ENCODE measurements at regions not wholly inside any gene's neighbourhood (a gene's known extent, or its start where the extent isn't known, plus 50 kb on each side); places are given as distances from the start of the nearest gene placed in this dataset.
"Not testable (repeated sequence)": the region's sequence is repeated elsewhere in the genome, so short reads cannot be mapped to it uniquely, and the experiment has no call there.

- no peak for DNase-seq (ENCODE audit: low spot score)
These were observed 156.1 kb upstream of the SALL4 start for GRCh38 chr20:51958099-51959065.

GRCh38 chr20:51955756-51956155, 153.4 kb upstream of the SALL4 start:
- DNase-seq (ENCODE audit: low spot score) = no peak

GRCh38 chr20:51953731-51954340, 151.5 kb upstream of the SALL4 start:
- DNase-seq (ENCODE audit: low spot score) = no peak

GRCh38 chr20:51950926-51951325, 148.6 kb upstream of the SALL4 start:
- no peak for DNase-seq (ENCODE audit: low spot score)

- DNase-seq (ENCODE audit: low spot score) = no peak
These were observed 144.3 kb upstream of the SALL4 start for GRCh38 chr20:51946586-51946985.

- no peak for DNase-seq (ENCODE audit: low spot score)
These were observed 143.6 kb upstream of the SALL4 start for GRCh38 chr20:51945881-51946280.

GRCh38 chr20:51945177-51945576, 142.9 kb upstream of the SALL4 start:
- no peak for DNase-seq (ENCODE audit: low spot score)

GRCh38 chr20:51943761-51944160, 141.4 kb upstream of the SALL4 start:
- DNase-seq (ENCODE audit: low spot score) = no peak

- not testable (repeated sequence) for DNase-seq (ENCODE audit: low spot score)
These were observed 141.0 kb upstream of the SALL4 start for GRCh38 chr20:51943326-51943725.

- DNase-seq (ENCODE audit: low spot score) = no peak
These were observed 139.2 kb upstream of the SALL4 start for GRCh38 chr20:51941503-51941902.

- DNase-seq (ENCODE audit: low spot score) = no peak
These were observed 136.9 kb upstream of the SALL4 start for GRCh38 chr20:51939259-51939585.

- DNase-seq (ENCODE audit: low spot score) = no peak
These were observed 136.4 kb upstream of the SALL4 start for GRCh38 chr20:51938559-51939258.

- no peak for DNase-seq (ENCODE audit: low spot score)
These were observed 135.5 kb upstream of the SALL4 start for GRCh38 chr20:51937779-51938178.

GRCh38 chr20:51936377-51936776, 134.1 kb upstream of the SALL4 start:
- no peak for DNase-seq (ENCODE audit: low spot score)

GRCh38 chr20:51935003-51935358, 132.7 kb upstream of the SALL4 start:
- no peak for DNase-seq (ENCODE audit: low spot score)

- DNase-seq (ENCODE audit: low spot score) = no peak
These were observed 132.1 kb upstream of the SALL4 start for GRCh38 chr20:51934301-51935002.

GRCh38 chr20:51931371-51931781, 129.1 kb upstream of the SALL4 start:
- DNase-seq (ENCODE audit: low spot score) = no peak

- no peak for DNase-seq (ENCODE audit: low spot score)
These were observed 128.5 kb upstream of the SALL4 start for GRCh38 chr20:51930775-51931174.

- no peak for DNase-seq (ENCODE audit: low spot score)
These were observed 126.6 kb upstream of the SALL4 start for GRCh38 chr20:51928931-51929330.

GRCh38 chr20:51927970-51928369, 125.6 kb upstream of the SALL4 start:
- not testable (repeated sequence) for DNase-seq (ENCODE audit: low spot score)

GRCh38 chr20:51926670-51927305, 124.5 kb upstream of the SALL4 start:
- DNase-seq (ENCODE audit: low spot score) = no peak

- no peak for DNase-seq (ENCODE audit: low spot score)
These were observed 122.2 kb upstream of the SALL4 start for GRCh38 chr20:51924509-51924908.

Measured in ureter (tissue), 1 donor.